CD14-positive monocyte (primary cell): ENCODE measurements at regions not wholly inside any gene's neighbourhood (a gene's known extent, or its start where the extent isn't known, plus 50 kb on each side); places are given as distances from the start of the nearest gene placed in this dataset.

Experiments
- DNase-seq, 3 donors: peaks; one replicate each; pipeline ENCODE4 v3.0.0-alpha.2; 2011 to 2022
- H2AFZ ChIP-seq: 2 replicates; pipeline ENCODE4 v1.6.0; 2012; ENCODE audit warnings: mild to moderate bottlenecking, low read depth, low read length, inconsistent platforms; ENCODE audit not compliant: insufficient read depth, poor library complexity, severe bottlenecking
- H3K27ac ChIP-seq, 2 donors: 1 replicate in 1 of 2; 2 replicates in 1 of 2; pipeline ENCODE4 v1.5.1; 2012 to 2013; ENCODE audit warnings: low read length in 2 of 2, control low read depth in 1 of 2, inconsistent platforms in 1 of 2, low read depth in 1 of 2, mild to moderate bottlenecking in 1 of 2
- H3K27me3 ChIP-seq, 2 donors: one replicate each; pipeline versions ENCODE4 v1.6.0 to v1.6.1; 2011 to 2013; ENCODE audit warnings: low read length in 2 of 2; ENCODE audit not compliant: control insufficient read depth in 2 of 2, insufficient read depth in 2 of 2
- H3K36me3 ChIP-seq, 2 donors: replicated peaks in 1 of 2; 1 replicate in 1 of 2; 2 replicates in 1 of 2; pipeline versions ENCODE4 v1.5.1 to v1.6.1; 2012 to 2013; ENCODE audit warnings: low read length in 2 of 2, control low read depth in 1 of 2, inconsistent platforms in 1 of 2, mild to moderate bottlenecking in 1 of 2; ENCODE audit not compliant: insufficient read depth in 2 of 2, control insufficient read depth in 1 of 2
- H3K4me1 ChIP-seq, 2 donors: 1 replicate in 1 of 2; 2 replicates in 1 of 2; pipeline versions ENCODE4 v1.5.1 to v1.6.1; 2012 to 2013; ENCODE audit warnings: low read length in 2 of 2, control low read depth in 1 of 2, inconsistent platforms in 1 of 2, mild to moderate bottlenecking in 1 of 2, moderate library complexity in 1 of 2; ENCODE audit not compliant: insufficient read depth in 2 of 2, control insufficient read depth in 1 of 2
- H3K4me2 ChIP-seq: replicated peaks from 2 replicates; pipeline ENCODE3; 2012; ENCODE audit warnings: low read length, moderate library complexity, mild to moderate bottlenecking; ENCODE audit not compliant: poor library complexity, severe bottlenecking; ENCODE audit errors: extremely low read depth
- H3K4me3 ChIP-seq, 3 experiments: fragments of 200-600 bp in 1 of 3; sonication (generic) in 1 of 3; replicated peaks in 1 of 3; 1 replicate in 2 of 3; 2 replicates in 1 of 3; pipeline ENCODE4 v1.5.1; 2011 to 2013; ENCODE audit warnings: low read length in 3 of 3, mild to moderate bottlenecking in 3 of 3, control low read depth in 2 of 3, low read depth in 2 of 3, inconsistent platforms in 1 of 3, moderate library complexity in 1 of 3
- H3K79me2 ChIP-seq: 2 replicates; pipeline ENCODE4 v1.6.0; 2012; ENCODE audit warnings: mild to moderate bottlenecking, control low read depth, inconsistent platforms, low read length, moderate library complexity; ENCODE audit not compliant: insufficient read depth
- H3K9ac ChIP-seq: 2 replicates; pipeline ENCODE4 v1.6.0; 2017; ENCODE audit warnings: low read length, mild to moderate bottlenecking; ENCODE audit not compliant: insufficient read depth, poor library complexity, severe bottlenecking
- H3K9me3 ChIP-seq, 2 donors: replicated peaks in 1 of 2; 1 replicate in 1 of 2; 2 replicates in 1 of 2; pipeline versions ENCODE4 v1.5.1 to v1.6.1; 2012 to 2013; ENCODE audit warnings: low read length in 2 of 2, control low read depth in 1 of 2; ENCODE audit not compliant: control insufficient read depth in 1 of 2, insufficient read depth in 1 of 2
- H4K20me1 ChIP-seq: 2 replicates; pipeline ENCODE4 v1.6.0; 2012; ENCODE audit warnings: mild to moderate bottlenecking, low read length, control low read depth, moderate library complexity; ENCODE audit not compliant: insufficient read depth
- H3K27ac Mint-ChIP-seq, 7 donors: one replicate each; pipeline ENCODE4 v1.8.0; 2020; ENCODE audit warnings: mild to moderate bottlenecking in 7 of 7, mixed read lengths in 7 of 7, moderate library complexity in 6 of 7, inconsistent platforms in 2 of 7
- H3K27me3 Mint-ChIP-seq, 3 donors: one replicate each; pipeline ENCODE4 v1.8.0; 2021 to 2022; ENCODE audit warnings: low read depth in 3 of 3, mild to moderate bottlenecking in 3 of 3, mixed read lengths in 3 of 3, moderate library complexity in 3 of 3, inconsistent platforms in 1 of 3
- H3K36me3 Mint-ChIP-seq, 2 donors: one replicate each; pipeline ENCODE4 v1.8.0; 2020; ENCODE audit warnings: mixed read lengths in 2 of 2, inconsistent platforms in 1 of 2, mild to moderate bottlenecking in 1 of 2
- H3K4me1 Mint-ChIP-seq: one replicate; pipeline ENCODE4 v1.8.0; 2020; ENCODE audit warnings: mild to moderate bottlenecking, mixed read lengths
- H3K4me3 Mint-ChIP-seq, 2 donors: one replicate each; pipeline ENCODE4 v1.8.0; 2020; ENCODE audit warnings: mild to moderate bottlenecking in 2 of 2, mixed read lengths in 2 of 2, moderate library complexity in 1 of 2
- H3K9me3 Mint-ChIP-seq, 7 donors: one replicate each; pipeline ENCODE4 v1.8.0; 2020 to 2022; ENCODE audit warnings: mixed read lengths in 7 of 7, mild to moderate bottlenecking in 6 of 7, moderate library complexity in 6 of 7, inconsistent platforms in 2 of 7
- WGBS: methylation state at CpG from one replicate; pipeline ENCODE4 v1.1.5; 2013; ENCODE audit warnings: missing lambda C conversion rate; ENCODE audit not compliant: insufficient coverage; 5-methylcytosine and 5-hydroxymethylcytosine counted together
- intact Hi-C, 2 donors: fragments of 100-400 bp; cut with micrococcal nuclease; formaldehyde crosslinking; loops; one replicate each; pipeline versions ENCODE4 v1.15.0 to v1.15.1; 2023
- TF ChIP-seq, protein P1 (sequence below): fragments of 200-600 bp; IDR thresholded peaks from one replicate; pipeline ENCODE4 v1.8.0; 2022; ENCODE audit warnings: antibody characterized with exemption, mild to moderate bottlenecking

DNA sequence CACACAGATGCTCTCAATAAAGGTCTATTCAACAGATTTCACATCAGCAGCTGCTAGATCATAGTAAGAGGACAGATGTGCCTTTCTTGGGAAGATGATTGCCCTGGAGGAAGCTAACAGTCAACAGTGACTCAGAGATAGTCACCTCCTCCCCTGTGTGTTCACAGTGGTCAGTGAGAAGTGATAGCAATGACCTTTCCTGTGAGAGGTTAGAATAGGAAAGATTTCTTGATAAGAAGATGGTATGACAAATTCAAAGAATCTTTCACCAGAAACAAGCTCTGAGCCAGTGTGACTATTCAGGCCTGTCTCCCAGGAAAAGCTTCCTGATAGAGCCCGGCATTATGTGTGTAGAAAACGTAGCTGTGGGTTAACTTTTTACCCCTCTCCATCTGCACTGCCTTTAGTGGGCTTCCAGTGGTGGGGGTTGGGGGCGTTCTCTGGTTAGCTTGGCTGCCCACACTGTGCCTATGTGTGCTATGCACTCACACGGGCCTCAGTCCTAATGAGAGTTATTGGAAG is 66.4 kb upstream of the ARHGAP5 start:
- no peak overlapping the region for H3K9ac ChIP-seq
- Mint-ChIP-seq H3K36me3 (no peaks in the 10 kb centered on the region), H3K27ac (no peak overlapping the region), H3K27me3 (peaks cover 0 to 8% (median 4%) of the 10 kb centered on the region in 3 donors), H3K9me3 (peaks cover 0 to 3% (median 0%) of the 10 kb centered on the region in 7 donors), H3K4me1 (no peaks in the 10 kb centered on the region), H3K4me3 (no peak overlapping the region)
- no peak overlapping the region for H2AFZ ChIP-seq
- H4K20me1 ChIP-seq = no peaks in the 10 kb centered on the region
- no peaks in the 10 kb centered on the region for H3K79me2 ChIP-seq
- H3K4me2 ChIP-seq = no peak overlapping the region
- 100% methylated on average over 1 of the region's 4 CpGs for WGBS
- H3K27ac ChIP-seq = no peak overlapping the region
- no peaks in the 10 kb centered on the region for H3K27me3 ChIP-seq
- no peaks in the 10 kb centered on the region for H3K36me3 ChIP-seq
- intact Hi-C loops = no loop called here
- no peak for DNase-seq
- TF ChIP-seq, protein P1, sequence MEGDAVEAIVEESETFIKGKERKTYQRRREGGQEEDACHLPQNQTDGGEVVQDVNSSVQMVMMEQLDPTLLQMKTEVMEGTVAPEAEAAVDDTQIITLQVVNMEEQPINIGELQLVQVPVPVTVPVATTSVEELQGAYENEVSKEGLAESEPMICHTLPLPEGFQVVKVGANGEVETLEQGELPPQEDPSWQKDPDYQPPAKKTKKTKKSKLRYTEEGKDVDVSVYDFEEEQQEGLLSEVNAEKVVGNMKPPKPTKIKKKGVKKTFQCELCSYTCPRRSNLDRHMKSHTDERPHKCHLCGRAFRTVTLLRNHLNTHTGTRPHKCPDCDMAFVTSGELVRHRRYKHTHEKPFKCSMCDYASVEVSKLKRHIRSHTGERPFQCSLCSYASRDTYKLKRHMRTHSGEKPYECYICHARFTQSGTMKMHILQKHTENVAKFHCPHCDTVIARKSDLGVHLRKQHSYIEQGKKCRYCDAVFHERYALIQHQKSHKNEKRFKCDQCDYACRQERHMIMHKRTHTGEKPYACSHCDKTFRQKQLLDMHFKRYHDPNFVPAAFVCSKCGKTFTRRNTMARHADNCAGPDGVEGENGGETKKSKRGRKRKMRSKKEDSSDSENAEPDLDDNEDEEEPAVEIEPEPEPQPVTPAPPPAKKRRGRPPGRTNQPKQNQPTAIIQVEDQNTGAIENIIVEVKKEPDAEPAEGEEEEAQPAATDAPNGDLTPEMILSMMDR = no peak
- no peaks in the 10 kb centered on the region for H3K9me3 ChIP-seq
- no peaks in the 10 kb centered on the region for H3K4me1 ChIP-seq
- H3K4me3 ChIP-seq = no peak overlapping the region

DNA sequence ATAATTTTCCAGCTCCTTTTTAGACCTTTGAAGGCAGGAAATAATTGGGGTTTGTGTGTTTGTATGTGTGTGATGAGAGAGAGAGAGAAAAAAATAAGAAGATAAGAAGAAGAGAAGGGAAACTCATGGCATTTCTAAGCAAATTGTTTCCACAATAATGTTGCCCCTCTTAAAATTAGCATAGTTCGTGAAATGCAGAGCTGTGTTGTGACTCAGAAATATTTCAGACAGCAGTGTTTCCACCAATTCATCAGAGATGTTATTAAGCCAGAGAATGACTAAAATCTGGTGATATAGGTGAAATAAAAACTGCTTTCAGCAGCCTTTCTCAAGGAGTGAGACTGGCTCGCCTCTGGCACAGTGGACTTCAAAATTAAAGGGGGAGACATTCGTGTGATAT is 65.9 kb upstream of the ARHGAP5 start:
- H3K79me2 ChIP-seq = no peaks in the 10 kb centered on the region
- no peaks in the 10 kb centered on the region for H4K20me1 ChIP-seq
- intact Hi-C loops = no loop called here
- WGBS = 80% methylated on average over 1 of the region's 3 CpGs
- no peaks in the 10 kb centered on the region for H3K36me3 ChIP-seq
- peaks cover 0 to 6% (median 4%) of the 10 kb centered on the region in 3 donors for H3K27me3 Mint-ChIP-seq
- no peaks in the 10 kb centered on the region for H3K36me3 Mint-ChIP-seq
- H3K27me3 ChIP-seq = no peaks in the 10 kb centered on the region
- H3K4me3 ChIP-seq = no peak overlapping the region
- H3K4me1 ChIP-seq = no peaks in the 10 kb centered on the region
- no peak overlapping the region for H3K27ac Mint-ChIP-seq
- TF ChIP-seq, protein P1 = no peak
- no peak overlapping the region for H3K4me3 Mint-ChIP-seq
- H3K9me3 Mint-ChIP-seq = peaks cover 0 to 3% (median 0%) of the 10 kb centered on the region in 7 donors
- no peak overlapping the region for H3K27ac ChIP-seq
- H3K4me2 ChIP-seq = no peak overlapping the region
- no peaks in the 10 kb centered on the region for H3K9me3 ChIP-seq
- H3K9ac ChIP-seq = no peak overlapping the region
- no peak overlapping the region for H2AFZ ChIP-seq
- no peaks in the 10 kb centered on the region for H3K4me1 Mint-ChIP-seq
- DNase-seq = no peak
